Activated T-cell treated with anti-CD3 and anti-CD28 coated beads, Interleukin-2, amount 50 U/mL, for 4 hours (primary cell): ENCODE measurements at regions not wholly inside any gene's neighbourhood (a gene's known extent, or its start where the extent isn't known, plus 50 kb on each side); places are given as distances from the start of the nearest gene placed in this dataset.

Experiments
- ATAC-seq, 2 donors: fragments of 200-7000 bp; cut with Tn5 transposase; one replicate each; pipeline ENCODE4 v1.10.0; 2021
- DNase-seq: peaks from one replicate; pipeline ENCODE4 v3.0.0-alpha.2; 2020
- H3K27me3 Mint-ChIP-seq: one replicate; pipeline ENCODE4 v1.8.0; 2021; ENCODE audit warnings: low read depth, mixed read lengths
- H3K36me3 Mint-ChIP-seq: one replicate; pipeline ENCODE4 v1.8.0; 2022; ENCODE audit warnings: mixed read lengths; ENCODE audit not compliant: insufficient read depth
- H3K4me1 Mint-ChIP-seq: one replicate; pipeline ENCODE4 v1.8.0; 2021; ENCODE audit warnings: low read depth, mixed read lengths
- H3K4me3 Mint-ChIP-seq: one replicate; pipeline ENCODE4 v1.8.0; 2021; ENCODE audit warnings: mild to moderate bottlenecking, moderate library complexity, mixed read lengths
- H3K9me3 Mint-ChIP-seq: one replicate; pipeline ENCODE4 v1.8.0; 2021; ENCODE audit warnings: mixed read lengths

GRCh38 chr7:89401099-89401498, 605.6 kb upstream of the TEX47 start:
- DNase-seq (no peak), ATAC-seq (no peak)
- Mint-ChIP-seq H3K4me3 (no peak overlapping the region), H3K27me3 (no peaks in the 10 kb centered on the region), H3K36me3 (no peaks in the 10 kb centered on the region), H3K9me3 (peaks cover 5% of the 10 kb centered on the region), H3K4me1 (no peaks in the 10 kb centered on the region)

GRCh38 chr7:89401690-89402089, 606.2 kb upstream of the TEX47 start:
- Mint-ChIP-seq H3K27me3 (no peaks in the 10 kb centered on the region), H3K4me1 (no peaks in the 10 kb centered on the region), H3K9me3 (peaks cover 5% of the 10 kb centered on the region), H3K36me3 (no peaks in the 10 kb centered on the region), H3K4me3 (no peak overlapping the region)
- ATAC-seq: no peak
- no peak for DNase-seq

GRCh38 chr7:89451911-89452310, 656.4 kb upstream of the TEX47 start:
- Mint-ChIP-seq H3K27me3 (no peaks in the 10 kb centered on the region), H3K4me3 (no peak overlapping the region), H3K4me1 (no peaks in the 10 kb centered on the region), H3K9me3 (no peaks in the 10 kb centered on the region), H3K36me3 (no peaks in the 10 kb centered on the region)
- DNase-seq (no peak), ATAC-seq (no peak)

- Mint-ChIP-seq H3K9me3 (no peaks in the 10 kb centered on the region), H3K4me3 (no peak overlapping the region), H3K4me1 (no peaks in the 10 kb centered on the region), H3K36me3 (no peaks in the 10 kb centered on the region), H3K27me3 (no peaks in the 10 kb centered on the region)
- DNase-seq: no peak
- no peak for ATAC-seq
Observed at GRCh38 chr7:89456556-89456955, 661.0 kb upstream of the TEX47 start.

- no peaks in the 10 kb centered on the region for H3K9me3 Mint-ChIP-seq
- H3K36me3 Mint-ChIP-seq: no peaks in the 10 kb centered on the region
- ATAC-seq: no peak
Observed at GRCh38 chr7:89458114-89458513, 662.6 kb upstream of the TEX47 start.

GRCh38 chr7:89474456-89474855, 678.9 kb upstream of the TEX47 start:
- Mint-ChIP-seq H3K36me3 (no peaks in the 10 kb centered on the region), H3K9me3 (peaks cover 15% of the 10 kb centered on the region), H3K27me3 (no peaks in the 10 kb centered on the region), H3K4me3 (no peak overlapping the region), H3K4me1 (no peaks in the 10 kb centered on the region)
- DNase-seq: no peak
- ATAC-seq: no peak

More at GRCh38 chr7:89458114-89458513, 662.6 kb upstream of the TEX47 start:
- Mint-ChIP-seq H3K27me3 (no peaks in the 10 kb centered on the region), H3K4me3 (no peak overlapping the region), H3K4me1 (no peaks in the 10 kb centered on the region)
- DNase-seq: no peak

- H3K27me3 Mint-ChIP-seq: no peaks in the 10 kb centered on the region
- peaks cover 4% of the 10 kb centered on the region for H3K9me3 Mint-ChIP-seq
- ATAC-seq: no peak
- no peaks in the 10 kb centered on the region for H3K36me3 Mint-ChIP-seq
- H3K4me1 Mint-ChIP-seq: no peaks in the 10 kb centered on the region
- no peak for DNase-seq
- no peak overlapping the region for H3K4me3 Mint-ChIP-seq
Observed at GRCh38 chr7:89477991-89478390, 676.3 kb upstream of the STEAP1 start.

- ATAC-seq (no peak), DNase-seq (no peak)
- H3K27me3 Mint-ChIP-seq: no peaks in the 10 kb centered on the region
- H3K9me3 Mint-ChIP-seq: no peaks in the 10 kb centered on the region
- no peak overlapping the region for H3K4me3 Mint-ChIP-seq
- H3K36me3 Mint-ChIP-seq: no peaks in the 10 kb centered on the region
- H3K4me1 Mint-ChIP-seq: no peaks in the 10 kb centered on the region
Observed at GRCh38 chr7:89495704-89496103, 658.6 kb upstream of the STEAP1 start.

GRCh38 chr7:89500084-89500483, 654.2 kb upstream of the STEAP1 start:
- Mint-ChIP-seq H3K27me3 (no peaks in the 10 kb centered on the region), H3K4me1 (no peaks in the 10 kb centered on the region), H3K4me3 (no peak overlapping the region), H3K9me3 (no peaks in the 10 kb centered on the region), H3K36me3 (no peaks in the 10 kb centered on the region)
- no peak for ATAC-seq
- DNase-seq: no peak

GRCh38 chr7:89503281-89503680, 651.0 kb upstream of the STEAP1 start:
- Mint-ChIP-seq H3K27me3 (no peaks in the 10 kb centered on the region), H3K4me3 (no peak overlapping the region), H3K36me3 (no peaks in the 10 kb centered on the region), H3K9me3 (peaks cover 4% of the 10 kb centered on the region), H3K4me1 (no peaks in the 10 kb centered on the region)
- DNase-seq (no peak), ATAC-seq (no peak)

- Mint-ChIP-seq H3K9me3 (peaks cover 4% of the 10 kb centered on the region), H3K27me3 (no peaks in the 10 kb centered on the region), H3K4me1 (no peaks in the 10 kb centered on the region), H3K4me3 (no peak overlapping the region), H3K36me3 (no peaks in the 10 kb centered on the region)
- ATAC-seq: no peak
- DNase-seq: no peak
Observed at GRCh38 chr7:89507034-89507433, 647.2 kb upstream of the STEAP1 start.

GRCh38 chr7:89511900-89512299, 642.4 kb upstream of the STEAP1 start:
- H3K9me3 Mint-ChIP-seq: peaks cover 6% of the 10 kb centered on the region
- ATAC-seq (no peak), DNase-seq (no peak)
- no peak overlapping the region for H3K4me3 Mint-ChIP-seq
- no peaks in the 10 kb centered on the region for H3K4me1 Mint-ChIP-seq
- H3K36me3 Mint-ChIP-seq: no peaks in the 10 kb centered on the region
- H3K27me3 Mint-ChIP-seq: no peaks in the 10 kb centered on the region

GRCh38 chr7:89514970-89515369, 639.3 kb upstream of the STEAP1 start:
- peaks cover 3% of the 10 kb centered on the region for H3K9me3 Mint-ChIP-seq
- no peak for ATAC-seq
- no peaks in the 10 kb centered on the region for H3K36me3 Mint-ChIP-seq
- H3K4me1 Mint-ChIP-seq: no peaks in the 10 kb centered on the region
- DNase-seq: no peak
- no peaks in the 10 kb centered on the region for H3K27me3 Mint-ChIP-seq
- no peak overlapping the region for H3K4me3 Mint-ChIP-seq

GRCh38 chr7:89517815-89518214, 636.5 kb upstream of the STEAP1 start:
- H3K27me3 Mint-ChIP-seq: no peaks in the 10 kb centered on the region
- no peak for ATAC-seq
- peaks cover 8% of the 10 kb centered on the region for H3K9me3 Mint-ChIP-seq
- H3K4me1 Mint-ChIP-seq: no peaks in the 10 kb centered on the region
- H3K36me3 Mint-ChIP-seq: no peaks in the 10 kb centered on the region
- H3K4me3 Mint-ChIP-seq: no peak overlapping the region
- no peak for DNase-seq

- no peaks in the 10 kb centered on the region for H3K36me3 Mint-ChIP-seq
- H3K4me1 Mint-ChIP-seq: no peaks in the 10 kb centered on the region
- H3K4me3 Mint-ChIP-seq: no peak overlapping the region
- DNase-seq: no peak
- no peaks in the 10 kb centered on the region for H3K27me3 Mint-ChIP-seq
- ATAC-seq: no peak
- H3K9me3 Mint-ChIP-seq: peaks cover 4% of the 10 kb centered on the region
Observed at GRCh38 chr7:89549768-89550167, 604.5 kb upstream of the STEAP1 start.

GRCh38 chr7:89554209-89554608, 600.1 kb upstream of the STEAP1 start:
- Mint-ChIP-seq H3K36me3 (no peaks in the 10 kb centered on the region), H3K4me1 (no peaks in the 10 kb centered on the region), H3K9me3 (peaks cover 4% of the 10 kb centered on the region), H3K27me3 (no peaks in the 10 kb centered on the region), H3K4me3 (no peak overlapping the region)
- DNase-seq: no peak
- no peak for ATAC-seq
